ENCODE measurements at regions not wholly inside any gene's neighbourhood (a gene's known extent, or its start where the extent isn't known, plus 50 kb on each side); places are given as distances from the start of the nearest gene placed in this dataset.

- peak; percentile 64 for TF ChIP-seq MED1 (CRISPR knock-in tag; IDR thresholded peaks at IDR 0.05)
- TF ChIP-seq KAT8 (CRISPR knock-in tag; IDR thresholded peaks at IDR 0.05) = peak; percentile 34; the same call in 1 of the 2 replicates
- TF ChIP-seq, protein P1, sequence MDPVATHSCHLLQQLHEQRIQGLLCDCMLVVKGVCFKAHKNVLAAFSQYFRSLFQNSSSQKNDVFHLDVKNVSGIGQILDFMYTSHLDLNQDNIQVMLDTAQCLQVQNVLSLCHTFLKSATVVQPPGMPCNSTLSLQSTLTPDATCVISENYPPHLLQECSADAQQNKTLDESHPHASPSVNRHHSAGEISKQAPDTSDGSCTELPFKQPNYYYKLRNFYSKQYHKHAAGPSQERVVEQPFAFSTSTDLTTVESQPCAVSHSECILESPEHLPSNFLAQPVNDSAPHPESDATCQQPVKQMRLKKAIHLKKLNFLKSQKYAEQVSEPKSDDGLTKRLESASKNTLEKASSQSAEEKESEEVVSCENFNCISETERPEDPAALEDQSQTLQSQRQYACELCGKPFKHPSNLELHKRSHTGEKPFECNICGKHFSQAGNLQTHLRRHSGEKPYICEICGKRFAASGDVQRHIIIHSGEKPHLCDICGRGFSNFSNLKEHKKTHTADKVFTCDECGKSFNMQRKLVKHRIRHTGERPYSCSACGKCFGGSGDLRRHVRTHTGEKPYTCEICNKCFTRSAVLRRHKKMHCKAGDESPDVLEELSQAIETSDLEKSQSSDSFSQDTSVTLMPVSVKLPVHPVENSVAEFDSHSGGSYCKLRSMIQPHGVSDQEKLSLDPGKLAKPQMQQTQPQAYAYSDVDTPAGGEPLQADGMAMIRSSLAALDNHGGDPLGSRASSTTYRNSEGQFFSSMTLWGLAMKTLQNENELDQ (CRISPR knock-in tag; IDR thresholded peaks at IDR 0.05; ENCODE audit: borderline replicate concordance) = no peak
- TF ChIP-seq RNF2 (conservative IDR thresholded peaks at IDR 0.05; ENCODE audit: low read depth) = no peak
- no peak for TF ChIP-seq ZNF674 (CRISPR knock-in tag; IDR thresholded peaks at IDR 0.05; ENCODE audit: low read depth)
- TF ChIP-seq ZNF333 (CRISPR knock-in tag; IDR thresholded peaks at IDR 0.05; ENCODE audit: borderline replicate concordance) = no peak
- TF ChIP-seq RCOR2 (CRISPR knock-in tag; IDR thresholded peaks at IDR 0.05) = 0 out of 2 replicates have a peak, but pooled peaks have one; percentile 63
- TF ChIP-seq PAXIP1 (CRISPR knock-in tag; conservative IDR thresholded peaks at IDR 0.05) = peak; percentile 41
- TF ChIP-seq, protein P2, sequence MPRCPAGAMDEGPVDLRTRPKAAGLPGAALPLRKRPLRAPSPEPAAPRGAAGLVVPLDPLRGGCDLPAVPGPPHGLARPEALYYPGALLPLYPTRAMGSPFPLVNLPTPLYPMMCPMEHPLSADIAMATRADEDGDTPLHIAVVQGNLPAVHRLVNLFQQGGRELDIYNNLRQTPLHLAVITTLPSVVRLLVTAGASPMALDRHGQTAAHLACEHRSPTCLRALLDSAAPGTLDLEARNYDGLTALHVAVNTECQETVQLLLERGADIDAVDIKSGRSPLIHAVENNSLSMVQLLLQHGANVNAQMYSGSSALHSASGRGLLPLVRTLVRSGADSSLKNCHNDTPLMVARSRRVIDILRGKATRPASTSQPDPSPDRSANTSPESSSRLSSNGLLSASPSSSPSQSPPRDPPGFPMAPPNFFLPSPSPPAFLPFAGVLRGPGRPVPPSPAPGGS (CRISPR knock-in tag; IDR thresholded peaks at IDR 0.05) = no peak
- TF ChIP-seq SOX6 (IDR thresholded peaks at IDR 0.05) = no peak
- peak; percentile 66; the same call in 1 of the 2 replicates for TF ChIP-seq SOX6 (CRISPR knock-in tag; IDR thresholded peaks at IDR 0.05)
- no peak for TF ChIP-seq ARNTL (CRISPR knock-in tag; IDR thresholded peaks at IDR 0.05)
- peak; percentile 52; the same call in 1 of the 2 replicates for TF ChIP-seq ZNF331 (CRISPR knock-in tag; IDR thresholded peaks at IDR 0.05)
- TF ChIP-seq TBX3 (IDR thresholded peaks at IDR 0.05; ENCODE audit: borderline replicate concordance) = peak; percentile 74; the same call in 1 of the 2 replicates
- TF ChIP-seq NCOR1 (IDR thresholded peaks at IDR 0.05; ENCODE audit: borderline replicate concordance, low read length) = no peak; the same call in 1 of the 2 replicates
- no peak for TF ChIP-seq POLR2A (IDR thresholded peaks at IDR 0.05; ENCODE audit: insufficient read depth in 1 of 2, low read depth in 2 of 2, low read length in 2 of 2)
- TF ChIP-seq MEIS1 (CRISPR knock-in tag; IDR thresholded peaks at IDR 0.05; ENCODE audit: borderline replicate concordance) = no peak
- TF ChIP-seq, protein P3, sequence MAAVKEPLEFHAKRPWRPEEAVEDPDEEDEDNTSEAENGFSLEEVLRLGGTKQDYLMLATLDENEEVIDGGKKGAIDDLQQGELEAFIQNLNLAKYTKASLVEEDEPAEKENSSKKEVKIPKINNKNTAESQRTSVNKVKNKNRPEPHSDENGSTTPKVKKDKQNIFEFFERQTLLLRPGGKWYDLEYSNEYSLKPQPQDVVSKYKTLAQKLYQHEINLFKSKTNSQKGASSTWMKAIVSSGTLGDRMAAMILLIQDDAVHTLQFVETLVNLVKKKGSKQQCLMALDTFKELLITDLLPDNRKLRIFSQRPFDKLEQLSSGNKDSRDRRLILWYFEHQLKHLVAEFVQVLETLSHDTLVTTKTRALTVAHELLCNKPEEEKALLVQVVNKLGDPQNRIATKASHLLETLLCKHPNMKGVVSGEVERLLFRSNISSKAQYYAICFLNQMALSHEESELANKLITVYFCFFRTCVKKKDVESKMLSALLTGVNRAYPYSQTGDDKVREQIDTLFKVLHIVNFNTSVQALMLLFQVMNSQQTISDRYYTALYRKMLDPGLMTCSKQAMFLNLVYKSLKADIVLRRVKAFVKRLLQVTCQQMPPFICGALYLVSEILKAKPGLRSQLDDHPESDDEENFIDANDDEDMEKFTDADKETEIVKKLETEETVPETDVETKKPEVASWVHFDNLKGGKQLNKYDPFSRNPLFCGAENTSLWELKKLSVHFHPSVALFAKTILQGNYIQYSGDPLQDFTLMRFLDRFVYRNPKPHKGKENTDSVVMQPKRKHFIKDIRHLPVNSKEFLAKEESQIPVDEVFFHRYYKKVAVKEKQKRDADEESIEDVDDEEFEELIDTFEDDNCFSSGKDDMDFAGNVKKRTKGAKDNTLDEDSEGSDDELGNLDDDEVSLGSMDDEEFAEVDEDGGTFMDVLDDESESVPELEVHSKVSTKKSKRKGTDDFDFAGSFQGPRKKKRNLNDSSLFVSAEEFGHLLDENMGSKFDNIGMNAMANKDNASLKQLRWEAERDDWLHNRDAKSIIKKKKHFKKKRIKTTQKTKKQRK (IDR thresholded peaks at IDR 0.05; ENCODE audit: low read length) = no peak
- TF ChIP-seq FOXP1 (IDR thresholded peaks at IDR 0.05) = no peak
- peak; percentile 53 for TF ChIP-seq FOXP1 (CRISPR knock-in tag; IDR thresholded peaks at IDR 0.05)
- peak; percentile 91 for TF ChIP-seq CEBPB (IDR thresholded peaks at IDR 0.05; ENCODE audit: borderline replicate concordance, low read depth, low read length)
Measured at GRCh38 chr4:12949719-12950490, 534.2 kb downstream of the RAB28 start (continued).

Measured in HepG2 (cell line).